OCI-LY1 (cell line): ENCODE measurements at regions not wholly inside any gene's neighbourhood (a gene's known extent, or its start where the extent isn't known, plus 50 kb on each side); places are given as distances from the start of the nearest gene placed in this dataset.

ENCODE experiments used
- H2AFZ ChIP-seq: fragments of 200-600 bp; sonication (generic), shearing (Covaris generic); 2 replicates; pipeline ENCODE4 v1.6.0; 2014; ENCODE audit warnings: antibody characterized with exemption, mild to moderate bottlenecking, low read length
- H3F3A ChIP-seq: fragments of 200-600 bp; sonication (generic), shearing (Covaris generic); 2 replicates; pipeline ENCODE4 v1.6.0; 2014; ENCODE audit warnings: mild to moderate bottlenecking, antibody characterized with exemption, low read length, moderate library complexity; ENCODE audit not compliant: insufficient read depth
- H3K27ac ChIP-seq: fragments of 200-600 bp; sonication (generic); 2 replicates; pipeline ENCODE4 v1.5.1; 2014; ENCODE audit warnings: low read length, mixed run types, mild to moderate bottlenecking, low read depth; ENCODE audit not compliant: poor library complexity, severe bottlenecking
- H3K27me3 ChIP-seq: fragments of 200-600 bp; sonication (generic); 2 replicates; pipeline ENCODE4 v1.6.0; 2014; ENCODE audit warnings: antibody characterized with exemption, mild to moderate bottlenecking, low read length, moderate library complexity; ENCODE audit not compliant: insufficient read depth
- H3K36me3 ChIP-seq: fragments of 200-600 bp; sonication (generic); 2 replicates; pipeline ENCODE4 v1.6.1; 2014; ENCODE audit warnings: mild to moderate bottlenecking, antibody characterized with exemption, low read length, moderate library complexity, mixed read lengths; ENCODE audit not compliant: insufficient read depth
- H3K4me1 ChIP-seq: fragments of 200-600 bp; sonication (generic); 2 replicates; pipeline ENCODE4 v1.5.1; 2014; ENCODE audit warnings: mild to moderate bottlenecking, low read length, moderate library complexity; ENCODE audit not compliant: insufficient read depth, severe bottlenecking
- H3K4me2 ChIP-seq: fragments of 200-600 bp; sonication (generic), shearing (Covaris generic); 2 replicates; pipeline ENCODE4 v1.6.1; 2014; ENCODE audit warnings: low read length
- H3K4me3 ChIP-seq: fragments of 200-600 bp; sonication (generic); 2 replicates; pipeline ENCODE4 v1.5.1; 2014; ENCODE audit warnings: low read length, low read depth, mild to moderate bottlenecking, mixed read lengths; ENCODE audit not compliant: poor library complexity, severe bottlenecking
- H3K79me2 ChIP-seq: fragments of 200-600 bp; shearing (Covaris generic); 2 replicates; pipeline ENCODE4 v1.6.1; 2016; ENCODE audit warnings: mixed run types, low read length, mixed read lengths; ENCODE audit not compliant: insufficient read depth
- H3K9ac ChIP-seq: fragments of 200-600 bp; sonication (generic), shearing (Covaris generic); 2 replicates; pipeline ENCODE4 v1.6.1; 2014; ENCODE audit warnings: mild to moderate bottlenecking, low read length, mixed read lengths
- H3K9me2 ChIP-seq: fragments of 200-600 bp; sonication (generic), shearing (Covaris generic); 2 replicates; pipeline ENCODE4 v1.6.1; 2014; ENCODE audit warnings: low read depth, mild to moderate bottlenecking, low read length, mixed read lengths
- H3K9me3 ChIP-seq: fragments of 200-600 bp; shearing (Covaris generic); 2 replicates; pipeline ENCODE4 v1.6.1; 2014; ENCODE audit warnings: low read length, mixed read lengths
- H4K20me1 ChIP-seq: fragments of 200-600 bp; sonication (generic), shearing (Covaris generic); 2 replicates; pipeline ENCODE4 v1.6.0; 2016; ENCODE audit warnings: mild to moderate bottlenecking, low read length; ENCODE audit not compliant: insufficient read depth
- CTCF ChIP-seq: fragments of 200-600 bp; sonication (generic), shearing (Covaris generic); IDR thresholded peaks from 2 replicates; pipeline ENCODE4 v1.5.1; 2017; ENCODE audit warnings: mild to moderate bottlenecking, antibody characterized with exemption, low read length, moderate library complexity, mixed read lengths
- EZH2 ChIP-seq: fragments of 200-600 bp; sonication (generic), shearing (Covaris generic); IDR thresholded peaks from 2 replicates; pipeline ENCODE4 v1.8.0; 2017; ENCODE audit warnings: borderline replicate concordance, mixed run types, mild to moderate bottlenecking, antibody characterized with exemption, low read length, moderate library complexity, mixed read lengths

DNA sequence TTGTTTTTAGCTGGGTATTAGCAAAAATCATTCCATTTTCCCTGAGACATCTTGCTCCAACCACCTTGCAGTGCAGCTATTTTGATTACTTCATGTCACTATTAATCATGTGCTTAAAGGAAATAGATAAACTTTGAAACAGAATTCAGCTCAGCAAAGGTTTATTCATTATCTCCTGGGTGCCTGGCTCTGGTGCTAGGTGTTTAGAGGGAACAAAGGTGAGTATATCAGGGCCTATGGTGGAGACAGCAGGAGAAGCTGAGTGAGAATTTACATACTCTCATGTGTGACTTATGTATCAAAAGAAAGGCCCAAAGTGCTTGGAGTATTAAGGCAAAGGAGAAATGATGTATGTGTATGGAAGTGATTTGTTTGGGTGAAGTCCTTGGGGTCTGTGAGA is 63.8 kb upstream of the BMP2 start:
- no peak overlapping the region for H3K27ac ChIP-seq
- no peaks in the 10 kb centered on the region for H3K9me2 ChIP-seq
- H3K9ac ChIP-seq: no peak overlapping the region
- no peaks in the 10 kb centered on the region for H3K9me3 ChIP-seq
- no peaks in the 10 kb centered on the region for H3K27me3 ChIP-seq
- H3K79me2 ChIP-seq: no peaks in the 10 kb centered on the region
- no peaks in the 10 kb centered on the region for H3K4me1 ChIP-seq
- no peak overlapping the region for H3K4me2 ChIP-seq
- H3K4me3 ChIP-seq: no peak overlapping the region
- H3F3A ChIP-seq: no peaks in the 10 kb centered on the region
- no peaks in the 10 kb centered on the region for H3K36me3 ChIP-seq
- TF ChIP-seq CTCF: no peak
- no peak for TF ChIP-seq EZH2
- H2AFZ ChIP-seq: no peak overlapping the region
- no peaks in the 10 kb centered on the region for H4K20me1 ChIP-seq

DNA sequence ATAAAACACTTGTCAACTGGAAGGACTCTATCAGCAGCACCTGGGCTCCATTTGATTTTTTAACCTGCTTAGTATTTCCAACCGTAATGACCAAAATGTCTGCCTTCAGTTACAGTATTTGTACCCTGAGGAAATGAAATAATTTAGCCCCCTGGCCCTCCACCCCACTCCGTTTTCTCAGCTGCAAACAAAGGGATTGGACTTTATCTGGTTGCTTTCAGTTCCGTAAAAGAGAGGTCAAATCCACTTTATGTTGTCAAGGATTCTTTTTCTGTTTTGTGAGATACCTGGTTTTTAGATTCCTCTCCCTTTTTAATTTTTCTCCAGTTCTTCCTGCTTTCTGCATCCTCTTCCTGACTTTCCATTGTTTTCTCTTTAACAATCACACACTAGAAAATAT is 64.4 kb upstream of the BMP2 start:
- Histone ChIP-seq H3K36me3 (no peaks in the 10 kb centered on the region), H3K4me2 (no peak overlapping the region), H3K9ac (no peak overlapping the region), H3K4me3 (no peak overlapping the region), H4K20me1 (no peaks in the 10 kb centered on the region), H3K27me3 (no peaks in the 10 kb centered on the region), H3K4me1 (no peaks in the 10 kb centered on the region), H3F3A (no peaks in the 10 kb centered on the region), H3K79me2 (no peaks in the 10 kb centered on the region), H3K9me3 (no peaks in the 10 kb centered on the region), H3K9me2 (no peaks in the 10 kb centered on the region), H2AFZ (no peak overlapping the region), H3K27ac (no peak overlapping the region)
- no peak for TF ChIP-seq EZH2
- no peak for TF ChIP-seq CTCF

GRCh38 chr20:6702144-6702543 is 65.3 kb upstream of the BMP2 start:
- Histone ChIP-seq H3K9me3 (no peaks in the 10 kb centered on the region), H3K27ac (no peak overlapping the region), H2AFZ (no peak overlapping the region), H3K9me2 (no peaks in the 10 kb centered on the region), H3K27me3 (no peaks in the 10 kb centered on the region), H3F3A (no peaks in the 10 kb centered on the region), H3K36me3 (no peaks in the 10 kb centered on the region), H3K9ac (no peak overlapping the region), H3K4me2 (no peak overlapping the region), H3K79me2 (no peaks in the 10 kb centered on the region), H4K20me1 (no peaks in the 10 kb centered on the region), H3K4me3 (no peak overlapping the region), H3K4me1 (no peaks in the 10 kb centered on the region)
- TF ChIP-seq EZH2 (no peak), CTCF (no peak)
